WTC11 (cell line): ENCODE measurements at regions not wholly inside any gene's neighbourhood (a gene's known extent, or its start where the extent isn't known, plus 50 kb on each side); places are given as distances from the start of the nearest gene placed in this dataset.

Source experiments
- CTCF ChIP-seq: fragments of 200-600 bp; IDR thresholded peaks from 2 replicates; pipeline ENCODE4 v1.8.0; 2022; ENCODE audit warnings: antibody characterized with exemption
- ELF4 ChIP-seq: sonication (generic); formaldehyde crosslinking; IDR thresholded peaks from 2 replicates; pipeline ENCODE4 v1.8.1; 2022; ENCODE audit warnings: low read depth, mild to moderate bottlenecking, moderate library complexity, missing genetic modification reagents
- ZNF232 ChIP-seq: sonication (generic); formaldehyde crosslinking; IDR thresholded peaks from 2 replicates; pipeline ENCODE4 v1.8.0; 2022; ENCODE audit warnings: mild to moderate bottlenecking, missing genetic modification reagents

- no peak for TF ChIP-seq ELF4 (CRISPR knock-in tag)
- TF ChIP-seq ZNF232 (CRISPR knock-in tag) = no peak
- TF ChIP-seq CTCF = no peak
These were observed 117.8 kb upstream of the IQSEC1 start for GRCh38 chr3:13191016-13191415.
